HG03565 (cell line): ENCODE measurements at regions not wholly inside any gene's neighbourhood (a gene's known extent, or its start where the extent isn't known, plus 50 kb on each side); places are given as distances from the start of the nearest gene placed in this dataset.
"Not testable (repeated sequence)": the region's sequence is repeated elsewhere in the genome, so short reads cannot be mapped to it uniquely, and the experiment has no call there.

Source experiments
- ATAC-seq: cut with Tn5 transposase; IDR thresholded peaks from one replicate; pipeline ENCODE4 v1.9.1; 2021; ENCODE audit warnings: mild to moderate bottlenecking, moderate library complexity; ENCODE audit not compliant: unreplicated experiment

DNA sequence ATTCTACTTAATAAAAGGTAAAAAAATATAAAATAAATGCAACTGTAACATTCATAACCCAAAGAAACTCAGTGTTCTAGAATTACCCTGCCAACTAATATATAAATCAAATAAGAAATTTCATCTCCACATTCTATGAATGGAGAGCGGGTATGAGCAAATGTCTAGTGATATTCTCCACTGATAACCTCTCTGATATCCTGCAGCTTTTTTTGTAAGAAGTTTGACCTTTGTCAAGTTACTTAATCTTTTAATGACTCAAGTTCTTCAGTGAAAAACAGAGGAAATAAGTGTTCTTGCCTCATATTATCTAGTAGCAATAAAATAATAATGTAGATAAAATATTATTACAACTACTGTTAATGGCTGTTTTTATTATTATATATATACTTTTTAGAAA lies 1275.6 kb upstream of the CDH9 start:
- ATAC-seq: no peak

DNA sequence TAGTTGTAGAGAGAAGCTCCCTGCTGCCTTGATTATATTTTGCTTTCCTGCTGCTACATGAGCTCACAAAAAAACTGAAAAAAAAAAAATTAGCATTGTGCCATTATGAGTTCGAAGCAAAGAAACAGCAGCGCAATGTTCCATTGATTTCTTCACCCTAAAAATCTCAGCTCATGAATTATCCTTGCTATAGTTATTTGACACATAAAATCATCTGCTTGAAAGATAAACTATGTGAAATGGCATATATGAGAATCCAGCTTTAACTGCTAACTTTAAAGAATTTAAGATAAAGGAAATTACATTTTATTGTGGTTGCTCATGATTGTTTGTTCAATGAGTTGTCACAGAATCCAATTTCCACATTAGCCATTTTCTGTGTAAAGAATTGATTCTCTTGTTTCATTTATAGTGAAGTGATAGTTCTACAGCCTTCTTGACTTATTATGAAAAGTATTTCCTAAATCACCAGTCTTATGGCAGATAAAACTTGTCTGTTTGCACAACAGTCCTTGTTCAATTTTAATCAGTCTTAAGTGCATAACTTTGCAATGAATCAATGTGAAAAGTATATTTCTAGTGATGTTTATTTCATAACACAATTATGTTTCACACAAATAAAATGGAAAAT lies 1275.0 kb upstream of the CDH9 start:
- ATAC-seq: no peak

DNA sequence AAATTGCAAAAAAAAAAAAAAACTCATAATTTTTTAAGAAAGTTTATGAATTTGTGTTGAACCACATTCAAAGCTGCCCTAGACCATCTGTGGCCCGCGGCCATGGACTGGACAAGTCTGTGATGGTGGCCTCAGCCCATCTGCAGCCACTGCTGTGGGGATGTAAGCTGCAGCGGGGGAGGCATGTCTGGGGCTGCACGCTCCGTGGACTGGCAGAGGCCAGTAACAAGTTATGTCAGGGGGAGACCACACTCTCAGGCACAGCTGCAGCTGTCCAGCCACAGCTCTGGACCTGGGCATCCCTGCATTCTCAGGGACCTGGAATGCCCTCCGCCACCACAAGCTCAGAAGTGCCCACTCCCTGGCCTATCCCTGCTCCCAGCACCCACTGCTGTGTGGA lies 1272.3 kb upstream of the CDH9 start:
- no peak for ATAC-seq

DNA sequence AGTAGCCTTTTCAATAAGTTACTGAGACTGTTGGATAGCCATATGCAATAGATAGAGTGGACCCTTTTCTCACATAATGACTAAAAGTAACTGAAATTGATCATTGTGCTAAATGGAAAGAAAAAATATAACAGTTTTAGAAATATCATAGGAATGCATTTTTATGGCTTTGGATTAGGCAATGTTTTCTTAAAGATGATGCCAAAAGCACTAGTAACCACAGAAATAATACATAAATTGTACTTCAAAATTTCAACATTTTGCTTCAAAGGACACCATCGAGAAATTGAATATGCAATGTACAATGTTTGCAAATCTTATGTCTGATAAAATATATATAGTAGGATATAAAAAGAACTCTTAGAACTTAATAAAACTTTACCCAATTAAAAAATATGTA lies 1267.5 kb upstream of the CDH9 start:
- no peak for ATAC-seq

DNA sequence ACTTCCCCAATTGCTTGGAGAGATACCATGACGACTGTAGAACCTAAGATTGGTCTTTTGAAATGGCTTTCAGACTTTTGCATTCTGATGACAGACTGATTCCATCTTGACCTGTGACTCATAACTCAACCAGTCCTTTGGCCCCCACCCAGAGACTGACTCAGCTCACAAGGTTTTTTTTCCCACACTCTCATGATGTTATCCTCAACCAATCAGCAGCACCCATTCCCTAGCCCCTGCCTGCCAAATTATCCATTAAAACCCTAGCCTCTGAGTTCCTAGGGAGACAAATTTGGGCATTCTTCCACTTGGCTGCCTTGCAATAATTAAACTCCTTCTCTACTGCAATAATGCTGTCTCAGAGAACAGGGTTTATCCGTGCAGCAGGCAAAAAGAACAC lies 1263.3 kb upstream of the CDH9 start:
- no peak for ATAC-seq

DNA sequence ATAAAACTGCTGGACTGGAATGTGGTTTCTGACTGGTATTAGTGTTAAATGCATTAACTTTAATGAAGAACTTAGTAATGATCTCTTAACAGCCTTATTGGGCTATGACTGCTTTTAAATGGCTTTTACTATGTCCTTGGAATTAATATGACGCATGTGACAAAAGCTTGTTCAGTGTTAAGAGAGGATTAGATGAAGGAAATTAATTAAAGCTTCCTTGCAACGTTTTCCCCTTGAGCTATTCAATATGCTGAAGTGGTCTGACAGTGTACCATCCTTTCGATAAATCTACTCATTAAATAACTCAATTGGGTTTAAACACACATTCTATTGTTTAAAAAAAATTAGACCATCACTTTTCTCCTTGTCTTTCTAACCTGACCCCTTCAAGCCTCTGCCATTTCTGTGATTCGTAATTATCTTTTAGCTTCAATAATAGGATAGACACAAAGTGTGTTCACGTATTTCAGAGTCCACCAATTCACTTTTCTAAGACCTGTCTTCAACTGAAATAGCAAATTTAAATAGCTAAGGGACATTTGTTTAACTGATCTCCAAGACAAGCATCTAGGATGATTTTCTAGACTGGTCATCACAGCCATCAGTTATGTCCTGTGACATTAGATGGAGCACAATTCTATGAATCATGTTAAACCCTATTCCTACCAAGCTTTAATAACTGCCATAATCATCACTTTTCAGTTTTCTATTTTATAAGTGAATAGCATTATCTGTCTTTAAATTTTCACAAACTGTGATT lies 1258.0 kb upstream of the CDH9 start:
- ATAC-seq: no peak

DNA sequence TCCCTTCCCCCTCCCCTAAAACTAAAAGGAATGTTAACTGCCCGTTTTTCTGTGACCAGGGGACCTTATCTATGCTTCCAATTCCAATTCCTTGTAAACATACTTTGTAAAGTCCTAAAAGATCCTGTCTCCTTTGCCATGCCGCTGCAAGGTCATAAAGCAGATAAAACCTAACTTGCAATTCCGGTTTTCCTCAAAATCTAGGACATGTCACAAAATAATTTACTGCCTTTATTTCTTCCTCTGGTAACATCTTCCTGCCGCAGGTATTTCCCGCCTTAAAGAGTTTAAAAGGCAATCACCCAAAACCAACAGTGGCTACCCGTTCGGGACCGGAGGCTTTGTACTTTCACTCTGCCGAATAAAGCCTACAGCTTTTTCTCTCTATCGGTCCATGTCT lies 1248.6 kb upstream of the CDH9 start:
- not testable (repeated sequence) for ATAC-seq

DNA sequence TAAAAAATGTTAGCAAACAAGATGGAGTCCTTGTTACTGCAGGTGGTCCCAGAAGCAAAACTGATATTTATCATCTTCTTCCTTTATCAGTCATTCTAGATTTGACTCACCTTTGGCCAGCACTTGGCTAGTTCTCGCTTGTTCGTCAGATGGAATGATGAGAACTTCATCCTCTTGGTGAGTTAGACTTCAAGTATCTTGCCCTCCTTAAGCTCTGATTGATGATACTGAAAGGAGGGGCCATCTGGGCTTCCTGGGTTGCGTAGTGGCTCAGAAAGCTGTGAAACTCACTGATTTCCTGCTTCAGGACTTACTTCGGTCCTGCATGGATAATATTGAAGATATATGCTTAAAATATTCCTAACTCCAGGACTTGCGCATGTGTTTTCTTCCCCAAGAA lies 1248.2 kb upstream of the CDH9 start:
- no peak for ATAC-seq

DNA sequence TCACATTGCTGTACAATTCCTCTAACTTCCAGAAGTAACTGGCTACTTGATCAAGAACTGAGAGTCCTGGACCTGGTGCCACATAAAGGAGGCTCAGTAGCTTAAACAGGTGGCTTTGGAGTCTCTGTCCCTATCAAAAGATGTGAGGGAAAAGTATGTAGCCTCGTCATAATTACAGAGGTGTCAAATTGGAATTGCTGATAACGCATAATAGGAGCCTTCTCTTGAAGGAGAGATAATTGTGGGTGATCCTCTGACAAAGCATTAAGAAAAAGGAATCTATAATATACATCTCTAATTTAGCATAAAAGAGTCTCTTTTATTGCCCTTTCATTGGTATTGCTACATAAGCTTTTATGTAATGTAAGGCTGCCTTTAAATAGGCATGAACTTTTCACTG lies 1246.4 kb upstream of the CDH9 start:
- ATAC-seq: no peak

DNA sequence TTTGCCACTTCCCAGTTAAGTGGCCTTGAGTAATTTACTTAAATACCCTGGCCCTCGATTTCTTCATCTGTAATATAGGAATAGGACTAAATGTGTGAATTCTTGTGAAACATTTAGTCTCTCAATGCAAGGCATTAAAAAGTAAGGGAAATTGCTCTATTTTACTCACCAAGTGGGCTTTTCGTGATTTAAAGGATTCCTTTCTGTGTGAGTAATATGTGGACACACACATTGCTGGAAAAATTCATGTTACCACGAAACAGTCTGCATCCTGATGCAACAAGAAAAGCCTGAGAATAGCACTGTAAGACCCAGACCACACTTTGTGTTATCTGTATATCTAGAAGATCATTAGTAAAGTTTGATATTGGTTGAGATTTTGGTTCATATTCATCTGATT lies 1243.0 kb upstream of the CDH9 start:
- no peak for ATAC-seq

DNA sequence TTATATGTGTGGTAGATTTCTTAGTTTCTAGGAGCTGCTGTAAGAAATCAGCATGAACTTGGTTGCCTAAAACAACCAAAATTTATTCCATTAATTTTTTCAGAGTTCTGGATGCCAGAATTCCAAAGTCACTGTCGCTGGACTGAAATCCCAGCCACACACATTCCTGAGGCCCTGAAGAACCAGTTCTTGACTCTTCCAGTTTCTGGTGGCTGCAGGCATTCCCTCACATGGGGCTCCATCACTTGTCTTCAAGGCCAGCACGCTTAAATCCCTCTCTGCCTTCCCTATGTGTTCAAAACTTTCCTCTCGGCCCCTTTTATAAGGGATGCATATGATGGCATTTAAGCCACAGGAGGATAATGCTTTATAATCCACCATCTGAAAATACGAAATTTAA lies 1237.5 kb upstream of the CDH9 start:
- no peak for ATAC-seq

DNA sequence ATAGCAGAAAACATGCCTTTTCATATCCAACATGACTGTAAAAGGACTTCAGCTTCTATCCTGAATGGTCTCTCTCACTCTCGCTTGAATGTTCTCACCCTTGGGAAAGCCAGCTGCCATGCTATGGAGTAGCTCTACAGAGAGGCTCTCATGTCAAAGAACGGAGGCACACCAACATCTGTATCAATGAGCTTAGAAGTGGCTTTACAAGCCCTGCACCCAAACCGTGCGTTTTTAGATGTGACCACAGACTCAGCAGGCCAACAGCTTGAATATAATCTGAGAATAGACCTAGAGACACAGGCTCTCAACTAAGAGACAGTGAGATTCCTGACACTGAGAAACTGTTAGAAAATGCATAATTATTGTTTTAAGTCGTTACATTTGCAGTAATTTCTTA lies 1231.6 kb upstream of the CDH9 start:
- no peak for ATAC-seq

DNA sequence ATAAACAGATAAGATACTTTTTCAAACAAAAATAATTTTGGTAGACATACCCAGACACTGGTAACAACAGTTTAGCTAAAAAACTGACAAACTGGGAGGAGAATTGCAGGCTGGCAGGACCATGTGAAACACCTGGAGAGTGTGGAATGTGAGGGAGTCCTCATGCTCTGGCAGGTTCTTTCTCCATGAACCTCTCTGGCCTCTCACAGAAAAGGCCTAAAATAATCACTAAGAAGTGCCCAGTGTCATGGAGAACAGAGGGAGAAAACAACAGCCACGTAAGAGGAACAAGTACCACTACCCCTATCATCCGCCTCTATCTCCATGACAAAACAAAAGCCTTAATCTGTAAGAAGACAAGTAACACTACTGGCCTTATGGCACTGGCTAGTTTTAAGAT lies 1227.5 kb upstream of the CDH9 start:
- ATAC-seq: no peak

DNA sequence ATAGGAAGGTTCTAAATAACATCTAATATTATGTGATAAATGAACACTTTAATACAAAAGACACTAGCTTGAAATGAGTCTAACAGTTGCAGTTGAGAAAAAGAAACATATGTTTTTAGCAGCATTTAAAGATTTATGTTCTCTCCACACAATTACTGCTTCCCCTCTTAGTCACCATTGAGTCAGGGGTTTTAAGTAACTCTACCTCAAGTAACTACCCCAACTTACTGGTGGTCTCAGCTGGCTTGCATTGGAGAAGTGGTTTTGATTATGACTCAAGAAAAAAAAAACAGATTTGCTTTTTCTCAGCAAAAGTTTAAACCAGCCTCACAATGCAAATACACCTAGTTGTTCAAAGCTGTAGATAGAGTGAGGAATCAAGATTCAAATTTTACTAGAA lies 1216.5 kb upstream of the CDH9 start:
- ATAC-seq: no peak

DNA sequence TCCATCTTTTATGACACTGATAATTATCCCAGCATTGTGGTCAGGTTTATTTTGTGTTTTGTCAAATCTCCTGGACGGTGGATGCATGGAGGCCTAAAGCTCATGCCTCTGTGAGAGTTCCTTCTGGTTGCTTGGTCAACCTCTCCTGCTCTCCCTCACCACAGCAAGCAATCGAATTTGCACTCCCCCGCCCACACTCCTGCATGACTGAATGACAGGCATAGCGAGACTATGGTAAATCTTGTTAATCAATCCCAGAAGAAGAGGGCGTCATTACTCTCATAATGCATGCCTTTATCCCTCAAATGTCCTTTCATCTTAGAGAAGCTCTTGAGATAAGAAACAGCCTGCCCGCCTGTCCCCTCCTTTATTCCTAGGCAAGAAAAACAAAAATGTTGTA lies 1215.0 kb upstream of the CDH9 start:
- no peak for ATAC-seq

DNA sequence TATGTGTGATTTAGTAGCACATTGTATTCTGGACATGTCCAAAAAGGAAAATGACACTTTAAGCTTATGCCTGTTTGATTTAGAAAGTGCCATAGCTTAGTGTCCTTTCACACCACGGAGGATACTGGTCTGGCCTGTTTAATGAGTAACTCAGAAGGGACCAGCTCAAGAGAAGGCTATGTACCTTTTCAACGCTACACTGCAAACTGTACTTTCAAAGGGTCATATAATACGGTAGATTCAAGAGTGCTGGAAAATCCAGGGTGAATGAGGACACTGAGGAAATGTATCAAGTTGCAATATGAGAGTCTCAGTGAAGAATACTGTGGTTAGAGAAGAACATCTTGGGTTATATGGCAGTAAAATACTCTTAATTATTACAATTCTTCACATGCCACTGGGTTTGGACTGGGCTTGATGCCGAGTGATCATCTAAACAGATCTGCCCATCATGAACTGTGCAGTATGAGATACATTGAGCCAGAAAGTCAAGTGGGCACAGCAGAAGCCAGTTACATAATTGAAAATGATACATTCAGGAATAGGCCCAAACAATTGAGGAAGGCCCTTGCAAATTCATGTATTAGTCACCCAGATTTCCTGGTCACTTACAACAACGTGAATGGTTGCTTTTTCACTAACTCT lies 1211.5 kb upstream of the CDH9 start:
- ATAC-seq: no peak

DNA sequence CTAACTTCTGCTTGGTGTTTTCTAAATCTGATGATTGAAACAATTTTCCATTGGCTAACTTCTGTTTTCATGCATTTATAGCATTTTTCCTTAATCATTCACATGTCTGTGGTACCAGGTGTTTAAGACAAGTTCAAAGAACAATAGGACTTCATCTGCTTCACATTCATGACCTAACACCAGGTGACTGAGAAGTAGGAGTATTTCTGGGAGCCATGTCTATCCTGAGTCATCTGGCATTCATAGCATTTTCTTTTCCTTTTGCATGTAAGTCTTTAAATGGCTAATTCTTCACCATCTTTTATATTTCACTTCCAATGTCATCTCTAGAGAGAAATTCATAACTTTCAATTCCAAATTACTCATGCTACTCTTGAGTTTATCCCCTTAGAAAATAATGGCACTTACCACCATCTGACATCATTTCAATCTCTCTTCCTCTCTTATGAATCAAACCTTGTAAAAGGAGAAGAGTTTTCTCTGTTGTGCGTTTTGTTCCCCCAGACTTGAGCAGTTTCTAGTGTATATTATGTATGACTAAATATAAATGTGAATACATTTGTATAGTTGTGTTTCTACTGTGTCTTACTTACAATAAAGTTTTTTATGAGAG lies 1196.1 kb upstream of the CDH9 start:
- no peak for ATAC-seq

DNA sequence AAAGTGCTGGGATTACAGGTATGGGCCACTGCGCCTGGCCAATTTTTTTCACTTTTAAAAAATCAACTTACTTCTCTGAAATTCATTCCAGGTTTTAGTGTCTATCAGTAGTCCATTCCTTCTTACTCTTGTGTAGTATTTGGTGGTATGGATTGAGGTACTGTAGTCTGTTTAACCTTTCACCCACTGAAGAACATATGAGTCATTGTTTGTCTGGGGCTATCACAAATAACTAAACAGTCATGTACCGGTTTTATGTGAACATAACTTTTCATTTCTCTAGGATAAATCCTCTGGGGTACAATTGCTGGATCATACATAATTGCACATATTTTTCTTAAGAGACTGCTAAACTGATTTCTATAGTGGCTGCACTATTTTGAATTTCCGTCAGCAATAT lies 1188.0 kb upstream of the CDH9 start:
- ATAC-seq: no peak

DNA sequence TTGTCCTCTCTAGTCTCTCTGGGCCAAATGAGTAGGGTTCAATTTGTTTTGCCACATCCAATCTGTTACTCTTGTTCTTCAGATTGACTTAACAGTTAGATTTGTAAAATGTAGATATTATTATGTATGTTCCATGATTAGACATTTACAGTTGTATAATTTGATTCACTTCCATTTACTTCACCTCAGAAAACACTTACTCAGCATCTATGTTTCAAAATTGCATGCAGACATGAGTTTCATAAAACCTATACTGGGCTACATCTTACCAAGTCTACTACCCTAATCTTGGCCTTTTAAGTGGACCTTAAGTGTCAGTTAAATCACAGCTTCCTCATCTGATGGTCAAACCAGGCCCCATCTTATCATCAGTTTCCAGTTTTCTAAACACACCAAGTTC lies 1181.2 kb upstream of the CDH9 start:
- no peak for ATAC-seq

DNA sequence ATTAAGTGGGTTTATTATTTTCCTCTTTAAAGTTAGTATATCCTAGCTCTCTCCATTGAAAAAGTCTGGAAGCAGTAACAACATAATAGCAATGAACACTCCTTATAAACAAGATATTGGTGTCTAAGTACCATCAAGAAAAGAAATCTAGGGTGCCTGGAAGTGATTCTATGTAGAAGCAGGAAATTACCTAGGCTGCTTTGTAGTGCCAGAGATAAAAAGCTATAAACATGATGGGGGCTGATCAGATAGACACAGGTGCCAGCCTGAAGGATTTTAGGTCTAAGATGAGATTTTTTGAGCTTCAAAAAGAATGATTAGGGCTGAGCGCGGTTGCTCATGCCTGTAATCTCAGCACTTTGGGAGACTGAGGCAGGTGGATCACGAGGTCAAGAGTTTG lies 1179.3 kb upstream of the CDH9 start:
- no peak for ATAC-seq

DNA sequence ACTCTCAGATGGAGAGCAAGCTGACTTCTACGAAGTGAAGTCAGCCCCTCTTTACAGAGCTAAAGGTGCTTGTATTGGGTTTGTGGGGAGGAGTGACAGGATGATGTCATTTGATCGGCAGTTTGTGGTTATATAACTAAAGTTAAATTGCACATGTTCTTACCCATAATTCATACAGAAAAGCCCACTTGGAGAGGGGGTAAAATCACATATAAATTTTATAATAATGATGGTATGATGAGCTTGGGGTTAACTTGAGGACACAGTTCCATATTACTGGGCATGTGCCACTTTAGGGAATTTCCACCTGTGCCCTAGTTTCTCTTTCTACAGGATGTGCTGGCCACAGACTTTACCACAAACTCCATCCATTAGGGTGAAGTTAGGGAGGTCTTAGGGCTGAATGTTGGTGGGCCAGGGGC lies 1178.6 kb upstream of the CDH9 start:
- no peak for ATAC-seq

DNA sequence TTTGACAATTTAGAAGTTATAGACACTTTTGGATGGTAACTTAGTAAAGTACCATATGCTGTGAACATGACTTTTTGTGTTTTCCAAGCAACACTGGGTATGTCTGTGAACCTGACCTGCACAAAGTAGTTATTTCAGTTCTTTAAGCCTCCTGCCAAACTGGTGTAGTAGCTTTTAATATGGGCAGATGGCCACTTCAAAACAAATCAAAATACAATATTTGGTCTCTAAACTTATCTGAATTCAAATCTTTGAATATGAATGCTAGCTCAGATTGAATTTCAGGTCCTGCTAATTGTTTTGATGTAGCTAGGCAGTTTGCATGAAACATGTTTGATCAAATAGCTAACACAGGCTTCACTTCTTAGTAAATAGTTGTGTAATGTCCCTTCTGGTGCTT lies 1176.7 kb upstream of the CDH9 start:
- no peak for ATAC-seq
